HCT116 (cell line): ENCODE measurements at regions not wholly inside any gene's neighbourhood (a gene's known extent, or its start where the extent isn't known, plus 50 kb on each side); places are given as distances from the start of the nearest gene placed in this dataset.

Experiments used
- ATAC-seq: fragments of 200-7000 bp; cut with Tn5 transposase; 2 replicates; pipeline ENCODE4 v1.9.1; 2020; ENCODE audit warnings: mild to moderate bottlenecking, moderate library complexity
- BruUV-seq: library from RNA; stranded (reverse); fragments of 400-500 nt; replicated peaks from 2 replicates; lab custom pipeline; 2021; lab: Mats Ljungman, UMichigan
- CTCF ChIA-PET: fragments of 300-600 bp; sonication (Branson Sonifier 250); formaldehyde crosslinking; loops from one replicate; lab custom pipeline; 2021; ENCODE audit warnings: antibody characterized with exemption; lab: Charles Lee
- POLR2A ChIA-PET: fragments of 300-600, 350-600 bp; sonication (Branson Sonifier 250); formaldehyde crosslinking; loops from one replicate; lab custom pipeline; 2021; ENCODE audit warnings: antibody characterized with exemption; lab: Charles Lee
- RAD21 ChIA-PET, 2 experiments: fragments of 300-600 bp; sonication (Branson Sonifier 250); formaldehyde crosslinking; loops; one replicate each; lab custom pipeline; 2023; ENCODE audit warnings: low total read pairs in 2 of 2; ENCODE audit not compliant: uncharacterized antibody in 2 of 2, unreplicated experiment in 2 of 2, low non-redundant PET in 1 of 2; lab: Charles Lee
- DNase-seq: peaks from one replicate; pipeline ENCODE4 v3.0.0-alpha.2; 2010; ENCODE audit warnings: low read depth, low spot score
- H2AFZ ChIP-seq: fragments of 200-600 bp; shearing (Covaris generic), sonication (generic); 2 replicates; pipeline ENCODE4 v1.6.1; 2017; ENCODE audit warnings: low read depth, mixed run types, mixed read lengths, antibody characterized with exemption, low read length; ENCODE audit not compliant: poor library complexity, severe bottlenecking
- H3K27ac ChIP-seq: 2 replicates; pipeline ENCODE4 v1.5.1; 2012; ENCODE audit warnings: low read depth, low read length
- H3K27me3 ChIP-seq: fragments of 200-600 bp; sonication (generic); 2 replicates; pipeline ENCODE4 v1.6.1; 2016; ENCODE audit warnings: mixed run types, low read length, mixed read lengths; ENCODE audit not compliant: insufficient read depth
- H3K36me3 ChIP-seq, 2 experiments: fragments of 200-500 bp in 1 of 2; fragments of 200-600 bp in 1 of 2; sonication (Bioruptor generic) in 1 of 2; sonication (generic) in 1 of 2; 2 replicates each; pipeline versions ENCODE4 v1.5.1 to v1.6.1; 2014 to 2016; ENCODE audit warnings: low read length in 2 of 2, inconsistent platforms in 1 of 2, mixed read lengths in 1 of 2, mixed run types in 1 of 2; ENCODE audit not compliant: insufficient read depth in 2 of 2, control insufficient read depth in 1 of 2
- H3K4me1 ChIP-seq, 2 experiments: fragments of 200-600 bp in 1 of 2; sonication (generic) in 1 of 2; 2 replicates each; pipeline versions ENCODE4 v1.5.1 to v1.6.1; 2012 to 2017; ENCODE audit warnings: low read length in 2 of 2, inconsistent platforms in 1 of 2, mild to moderate bottlenecking in 1 of 2, mixed read lengths in 1 of 2, mixed run types in 1 of 2, moderate library complexity in 1 of 2; ENCODE audit not compliant: insufficient read depth in 2 of 2, control insufficient read depth in 1 of 2
- H3K4me2 ChIP-seq: fragments of 200-600 bp; sonication (generic); 2 replicates; pipeline ENCODE4 v1.6.1; 2017; ENCODE audit warnings: mixed run types, low read length, mixed read lengths
- H3K4me3 ChIP-seq, 2 experiments: fragments of 200-600 bp in 1 of 2; sonication (generic) in 1 of 2; replicated peaks in 1 of 2; 2 replicates each; pipeline ENCODE4 v1.5.1; 2011 to 2016; ENCODE audit warnings: low read length in 2 of 2, control low read depth in 1 of 2, low read depth in 1 of 2, mild to moderate bottlenecking in 1 of 2, mixed read lengths in 1 of 2, mixed run types in 1 of 2
- H3K79me2 ChIP-seq: fragments of 200-600 bp; sonication (generic); 2 replicates; pipeline ENCODE4 v1.6.1; 2017; ENCODE audit warnings: mild to moderate bottlenecking, mixed run types, low read length, moderate library complexity, mixed read lengths; ENCODE audit not compliant: insufficient read depth
- H3K9ac ChIP-seq: fragments of 200-600 bp; sonication (generic); 2 replicates; pipeline ENCODE4 v1.6.1; 2016; ENCODE audit warnings: low read length, mixed read lengths
- H3K9me2 ChIP-seq: fragments of 200-600 bp; sonication (generic), shearing (Covaris generic); 2 replicates; pipeline ENCODE4 v1.6.1; 2017; ENCODE audit warnings: mixed run types, mild to moderate bottlenecking, moderate library complexity; ENCODE audit not compliant: insufficient read depth
- H3K9me3 ChIP-seq, 2 experiments: fragments of 200-500 bp in 1 of 2; fragments of 200-600 bp in 1 of 2; sonication (Bioruptor generic) in 1 of 2; sonication (generic) in 1 of 2; 2 replicates each; pipeline ENCODE4 v1.6.1; 2014 to 2017; ENCODE audit warnings: low read length in 2 of 2, mixed read lengths in 2 of 2, inconsistent platforms in 1 of 2, low read depth in 1 of 2, mild to moderate bottlenecking in 1 of 2, mixed run types in 1 of 2, moderate library complexity in 1 of 2; ENCODE audit not compliant: control insufficient read depth in 1 of 2, insufficient read depth in 1 of 2
- H4K20me1 ChIP-seq: fragments of 200-600 bp; sonication (generic), shearing (Covaris generic); 2 replicates; pipeline ENCODE4 v1.6.1; 2017; ENCODE audit warnings: mixed run types, mild to moderate bottlenecking, moderate library complexity; ENCODE audit not compliant: insufficient read depth
- EZH2phosphoT487 ChIP-seq: fragments of 200-600 bp; IDR thresholded peaks from 2 replicates; pipeline ENCODE4 v1.6.1; 2018; ENCODE audit warnings: antibody characterized with exemption, borderline replicate concordance
- FOSL1 ChIP-seq: IDR thresholded peaks from 2 replicates; pipeline ENCODE4 v1.6.1; 2012; ENCODE audit warnings: low read depth
- JUND ChIP-seq: IDR thresholded peaks from 2 replicates; pipeline ENCODE4 v1.6.1; 2012
- MAX ChIP-seq: IDR thresholded peaks from 2 replicates; pipeline ENCODE4 v1.6.1; 2012
- SIN3A ChIP-seq: IDR thresholded peaks from 2 replicates; pipeline ENCODE4 v1.6.1; 2012; ENCODE audit warnings: low read depth
- SP1 ChIP-seq: IDR thresholded peaks from 2 replicates; pipeline ENCODE4 v1.6.1; 2012; ENCODE audit warnings: low read depth
- ZBTB33 ChIP-seq: IDR thresholded peaks from 2 replicates; pipeline ENCODE4 v1.6.1; 2011; ENCODE audit warnings: mild to moderate bottlenecking, low read length, moderate library complexity; ENCODE audit not compliant: insufficient replicate concordance; ENCODE audit errors: extremely low read depth
- intact Hi-C: fragments of 100-400 bp; cut with micrococcal nuclease; formaldehyde crosslinking; loops from 2 replicates; pipeline ENCODE4 v1.10.0; 2022
- TF ChIP-seq, protein P1 (sequence below): IDR thresholded peaks from 2 replicates; pipeline ENCODE4 v1.6.1; 2012; ENCODE audit warnings: low read depth

- H3K4me3 ChIP-seq, result peak overlapping the region; percentile 12 to 23; a peak in 3 of 4 replicates
- TF ChIP-seq MAX, result no peak
- peak; percentile 52 for TF ChIP-seq JUND
- peak; percentile 25; the same call in 1 of the 2 replicates for TF ChIP-seq SP1
- TF ChIP-seq ZBTB33, result no peak
- no peak for TF ChIP-seq SIN3A
- peak; percentile 87 for TF ChIP-seq FOSL1
- TF ChIP-seq EZH2phosphoT487, result no peak
- TF ChIP-seq, protein P1, sequence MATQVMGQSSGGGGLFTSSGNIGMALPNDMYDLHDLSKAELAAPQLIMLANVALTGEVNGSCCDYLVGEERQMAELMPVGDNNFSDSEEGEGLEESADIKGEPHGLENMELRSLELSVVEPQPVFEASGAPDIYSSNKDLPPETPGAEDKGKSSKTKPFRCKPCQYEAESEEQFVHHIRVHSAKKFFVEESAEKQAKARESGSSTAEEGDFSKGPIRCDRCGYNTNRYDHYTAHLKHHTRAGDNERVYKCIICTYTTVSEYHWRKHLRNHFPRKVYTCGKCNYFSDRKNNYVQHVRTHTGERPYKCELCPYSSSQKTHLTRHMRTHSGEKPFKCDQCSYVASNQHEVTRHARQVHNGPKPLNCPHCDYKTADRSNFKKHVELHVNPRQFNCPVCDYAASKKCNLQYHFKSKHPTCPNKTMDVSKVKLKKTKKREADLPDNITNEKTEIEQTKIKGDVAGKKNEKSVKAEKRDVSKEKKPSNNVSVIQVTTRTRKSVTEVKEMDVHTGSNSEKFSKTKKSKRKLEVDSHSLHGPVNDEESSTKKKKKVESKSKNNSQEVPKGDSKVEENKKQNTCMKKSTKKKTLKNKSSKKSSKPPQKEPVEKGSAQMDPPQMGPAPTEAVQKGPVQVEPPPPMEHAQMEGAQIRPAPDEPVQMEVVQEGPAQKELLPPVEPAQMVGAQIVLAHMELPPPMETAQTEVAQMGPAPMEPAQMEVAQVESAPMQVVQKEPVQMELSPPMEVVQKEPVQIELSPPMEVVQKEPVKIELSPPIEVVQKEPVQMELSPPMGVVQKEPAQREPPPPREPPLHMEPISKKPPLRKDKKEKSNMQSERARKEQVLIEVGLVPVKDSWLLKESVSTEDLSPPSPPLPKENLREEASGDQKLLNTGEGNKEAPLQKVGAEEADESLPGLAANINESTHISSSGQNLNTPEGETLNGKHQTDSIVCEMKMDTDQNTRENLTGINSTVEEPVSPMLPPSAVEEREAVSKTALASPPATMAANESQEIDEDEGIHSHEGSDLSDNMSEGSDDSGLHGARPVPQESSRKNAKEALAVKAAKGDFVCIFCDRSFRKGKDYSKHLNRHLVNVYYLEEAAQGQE, result no peak
- intact Hi-C loops, result no loop called here
- no peaks in the 10 kb centered on the region for H3K79me2 ChIP-seq
- CTCF ChIA-PET, result no interaction called here
- H3K27ac ChIP-seq, result no peak overlapping the region
- ATAC-seq (peak; percentile 50; the same call in 1 of the 2 replicates), DNase-seq (no peak)
- RAD21 ChIA-PET, result no interaction called here
- no peak overlapping the region for H3K9ac ChIP-seq
- POLR2A ChIA-PET, result no interaction called here
- H3K36me3 ChIP-seq, result no peaks in the 10 kb centered on the region
- H3K27me3 ChIP-seq, result no peaks in the 10 kb centered on the region
- H3K9me3 ChIP-seq, result no peaks in the 10 kb centered on the region
- H3K4me1 ChIP-seq, result peaks cover 6 to 22% of the 10 kb centered on the region in 2 experiments; a peak in 3 of 4 replicates
- BruUV-seq, result no TSS peak
- no peaks in the 10 kb centered on the region for H3K9me2 ChIP-seq
- H2AFZ ChIP-seq, result peak overlapping the region; percentile 95
- H4K20me1 ChIP-seq, result no peaks in the 10 kb centered on the region
- peak overlapping the region; percentile 72 for H3K4me2 ChIP-seq
Observed at GRCh38 chr1:232149287-232150201, 480.4 kb downstream of the SIPA1L2 start.
